ENCODE measurements at regions not wholly inside any gene's neighbourhood (a gene's known extent, or its start where the extent isn't known, plus 50 kb on each side); places are given as distances from the start of the nearest gene placed in this dataset.

- no peak for TF ChIP-seq CTCF (IDR thresholded peaks at IDR 0.05)
- no peak for TF ChIP-seq POLR2A (IDR thresholded peaks at IDR 0.05)
These were observed 288.7 kb downstream of the LPIN1 start for GRCh38 chr2:12035029-12035720.
